B cell (primary cell): ENCODE measurements at regions not wholly inside any gene's neighbourhood (a gene's known extent, or its start where the extent isn't known, plus 50 kb on each side); places are given as distances from the start of the nearest gene placed in this dataset.

ENCODE experiments used
- ATAC-seq: fragments of 200-7000 bp; cut with Tn5 transposase; one replicate; pipeline ENCODE4 v1.10.0; 2021; ENCODE audit warnings: low read depth, mild to moderate bottlenecking, moderate number of reproducible peaks, moderate library complexity
- CTCF ChIA-PET: fragments of 350-600 bp; sonication (Branson Sonifier 250); formaldehyde crosslinking; loops from one replicate; lab custom pipeline; 2021; ENCODE audit warnings: antibody characterized with exemption, inconsistent platforms; lab: Charles Lee
- POLR2A ChIA-PET: fragments of 350-600 bp; sonication (Branson Sonifier 250); formaldehyde crosslinking; loops from one replicate; lab custom pipeline; 2021; ENCODE audit warnings: antibody characterized with exemption; lab: Charles Lee
- DNase-seq: peaks from one replicate; pipeline ENCODE4 v3.0.0; 2013
- H2AFZ ChIP-seq: 2 replicates; pipeline ENCODE4 v1.6.1; 2012; ENCODE audit warnings: mild to moderate bottlenecking, low read depth, low read length; ENCODE audit not compliant: insufficient read depth, poor library complexity, severe bottlenecking
- H3K27ac ChIP-seq, 2 donors: 1 replicate in 1 of 2; 2 replicates in 1 of 2; pipeline ENCODE4 v1.5.1; 2012 to 2013; ENCODE audit warnings: low read length in 2 of 2, mild to moderate bottlenecking in 2 of 2, moderate library complexity in 1 of 2
- H3K27me3 ChIP-seq, 4 experiments: fragments of 200-600 bp in 1 of 4; sonication (generic) in 1 of 4; replicated peaks in 1 of 4; 1 replicate in 2 of 4; 2 replicates in 2 of 4; pipeline versions ENCODE4 v1.6.1 to v1.7.0; 2013 to 2016; ENCODE audit warnings: low read length in 3 of 4, mild to moderate bottlenecking in 2 of 4, mixed read lengths in 1 of 4, moderate library complexity in 1 of 4; ENCODE audit not compliant: insufficient read depth in 4 of 4, control insufficient read depth in 3 of 4; ENCODE audit errors: control extremely low read depth in 1 of 4
- H3K36me3 ChIP-seq, 2 experiments: replicated peaks in 1 of 2; 1 replicate in 1 of 2; 2 replicates in 1 of 2; pipeline versions ENCODE4 v1.6.1 to v1.7.1; 2013; ENCODE audit warnings: low read length in 1 of 2; ENCODE audit not compliant: insufficient read depth in 2 of 2, control insufficient read depth in 1 of 2; ENCODE audit errors: control extremely low read depth in 1 of 2, extremely low read depth in 1 of 2
- H3K4me1 ChIP-seq, 2 donors: fragments of 200-600 bp in 1 of 2; sonication (generic) in 1 of 2; 1 replicate in 1 of 2; 2 replicates in 1 of 2; pipeline versions ENCODE4 v1.5.1 to v1.6.1; 2013 to 2017; ENCODE audit warnings: low read length in 2 of 2; ENCODE audit not compliant: control insufficient read depth in 2 of 2, insufficient read depth in 2 of 2
- H3K4me2 ChIP-seq: replicated peaks from 2 replicates; pipeline ENCODE3; 2012; ENCODE audit warnings: mild to moderate bottlenecking, low read depth, low read length; ENCODE audit not compliant: poor library complexity, severe bottlenecking
- H3K4me3 ChIP-seq, 5 experiments: fragments of 200-600 bp in 1 of 5; sonication (generic) in 1 of 5; 1 replicate in 3 of 5; 2 replicates in 2 of 5; pipeline versions ENCODE4 v1.5.1 to v1.7.0; 2011 to 2016; ENCODE audit warnings: low read length in 4 of 5, mild to moderate bottlenecking in 4 of 5, low read depth in 2 of 5, control low read depth in 1 of 5, moderate library complexity in 1 of 5; ENCODE audit not compliant: insufficient read depth in 1 of 5; ENCODE audit errors: control extremely low read depth in 1 of 5, extremely low read depth in 1 of 5
- H3K79me2 ChIP-seq: fragments of 200-600 bp; sonication (generic); one replicate; pipeline ENCODE4 v1.6.0; 2016; ENCODE audit warnings: low read length; ENCODE audit not compliant: control insufficient read depth, insufficient read depth
- H3K9ac ChIP-seq: fragments of 200-600 bp; sonication (generic); 2 replicates; pipeline ENCODE4 v1.6.1; 2017; ENCODE audit warnings: mild to moderate bottlenecking, low read length, moderate library complexity
- H3K9me3 ChIP-seq, 3 donors: one replicate each; pipeline versions ENCODE4 v1.6.1 to v1.7.1; 2013; ENCODE audit warnings: low read length in 2 of 3; ENCODE audit not compliant: control insufficient read depth in 2 of 3, insufficient read depth in 1 of 3; ENCODE audit errors: control extremely low read depth in 1 of 3
- H4K20me1 ChIP-seq: 2 replicates; pipeline ENCODE4 v1.6.0; 2012; ENCODE audit warnings: mild to moderate bottlenecking, low read length; ENCODE audit not compliant: insufficient read depth, control insufficient read depth, poor library complexity, severe bottlenecking
- H3K27ac Mint-ChIP-seq: one replicate; pipeline ENCODE4 v1.8.0; 2021; ENCODE audit warnings: mixed read lengths
- H3K27me3 Mint-ChIP-seq: one replicate; pipeline ENCODE4 v1.8.0; 2021; ENCODE audit warnings: mixed read lengths
- H3K4me1 Mint-ChIP-seq: one replicate; pipeline ENCODE4 v1.8.0; 2021; ENCODE audit warnings: mixed read lengths
- H3K4me3 Mint-ChIP-seq: one replicate; pipeline ENCODE4 v1.8.0; 2021; ENCODE audit warnings: mixed read lengths
- H3K9me3 Mint-ChIP-seq: one replicate; pipeline ENCODE4 v1.8.0; 2022; ENCODE audit warnings: mixed read lengths; ENCODE audit not compliant: insufficient read depth
- CTCF ChIP-seq: fragments of 200-600 bp; IDR thresholded peaks from one replicate; pipeline ENCODE4 v1.8.0; 2022; ENCODE audit warnings: antibody characterized with exemption, mild to moderate bottlenecking
- EZH2 ChIP-seq: IDR thresholded peaks from 2 replicates; pipeline ENCODE4 v1.6.1; 2012; ENCODE audit warnings: borderline replicate concordance, low read depth, mild to moderate bottlenecking, moderate library complexity, low read length; ENCODE audit not compliant: insufficient read depth, poor library complexity, severe bottlenecking
- WGBS: methylation state at CpG from one replicate; pipeline ENCODE4 v1.1.5; 2013; ENCODE audit warnings: missing lambda C conversion rate; ENCODE audit not compliant: insufficient coverage; 5-methylcytosine and 5-hydroxymethylcytosine counted together
- intact Hi-C: fragments of 100-400 bp; cut with micrococcal nuclease; formaldehyde crosslinking; loops from one replicate; pipeline ENCODE4 v1.10.0; 2022

GRCh38 chr15:68501259-68501591, 69.3 kb upstream of the ITGA11 start:
- Histone ChIP-seq H3K4me2 (no peak overlapping the region), H3K9me3 (peaks cover 0 to 3% (median 0%) of the 10 kb centered on the region in 3 donors), H3K9ac (no peak overlapping the region), H3K27me3 (peaks cover 0 to 4% (median 0%) of the 10 kb centered on the region in 4 experiments), H3K4me3 (no peak overlapping the region), H3K79me2 (no peaks in the 10 kb centered on the region), H3K36me3 (no peaks in the 10 kb centered on the region), H3K4me1 (no peaks in the 10 kb centered on the region), H2AFZ (no peak overlapping the region), H4K20me1 (no peaks in the 10 kb centered on the region), H3K27ac (no peak overlapping the region)
- TF ChIP-seq CTCF (no peak), EZH2 (no peak)
- no peaks in the 10 kb centered on the region for H3K9me3 Mint-ChIP-seq
- POLR2A ChIA-PET: no interaction called here
- WGBS: no CpG with 5 or more reads among the region's 4 CpGs
- H3K4me1 Mint-ChIP-seq: no peaks in the 10 kb centered on the region
- peaks cover 21% of the 10 kb centered on the region for H3K27me3 Mint-ChIP-seq
- intact Hi-C loops: no loop called here
- no peak overlapping the region for H3K4me3 Mint-ChIP-seq
- ATAC-seq (no peak), DNase-seq (no peak)
- no peak overlapping the region for H3K27ac Mint-ChIP-seq
- CTCF ChIA-PET: no interaction called here

GRCh38 chr15:68501616-68502015, 69.7 kb upstream of the ITGA11 start:
- POLR2A ChIA-PET: no interaction called here

More at GRCh38 chr15:68501616-68502015, 69.7 kb upstream of the ITGA11 start:
- Mint-ChIP-seq H3K4me3 (no peak overlapping the region), H3K27me3 (peaks cover 20% of the 10 kb centered on the region), H3K4me1 (no peaks in the 10 kb centered on the region), H3K9me3 (no peaks in the 10 kb centered on the region), H3K27ac (no peak overlapping the region)
- intact Hi-C loops: no loop called here
- H3K36me3 ChIP-seq: no peaks in the 10 kb centered on the region
- H3K27me3 ChIP-seq: peaks cover 0 to 4% (median 0%) of the 10 kb centered on the region in 4 experiments
- no peak overlapping the region for H3K9ac ChIP-seq
- no peak for TF ChIP-seq EZH2
- no peak overlapping the region for H3K27ac ChIP-seq
- DNase-seq (no peak), ATAC-seq (no peak)
- WGBS: 92% methylated on average over 2 of the region's 2 CpGs
- H4K20me1 ChIP-seq: no peaks in the 10 kb centered on the region
- H3K4me2 ChIP-seq: no peak overlapping the region
- H3K4me3 ChIP-seq: no peak overlapping the region
- peaks cover 0 to 4% (median 0%) of the 10 kb centered on the region in 3 donors for H3K9me3 ChIP-seq
- H3K4me1 ChIP-seq: no peaks in the 10 kb centered on the region
- CTCF ChIA-PET: no interaction called here
- H3K79me2 ChIP-seq: no peaks in the 10 kb centered on the region
- no peak overlapping the region for H2AFZ ChIP-seq
